ENCODE measurements at regions not wholly inside any gene's neighbourhood (a gene's known extent, or its start where the extent isn't known, plus 50 kb on each side); places are given as distances from the start of the nearest gene placed in this dataset.
A peak's percentile ranks its signal among the peaks of the same experiment; 100 is the strongest.

DNA sequence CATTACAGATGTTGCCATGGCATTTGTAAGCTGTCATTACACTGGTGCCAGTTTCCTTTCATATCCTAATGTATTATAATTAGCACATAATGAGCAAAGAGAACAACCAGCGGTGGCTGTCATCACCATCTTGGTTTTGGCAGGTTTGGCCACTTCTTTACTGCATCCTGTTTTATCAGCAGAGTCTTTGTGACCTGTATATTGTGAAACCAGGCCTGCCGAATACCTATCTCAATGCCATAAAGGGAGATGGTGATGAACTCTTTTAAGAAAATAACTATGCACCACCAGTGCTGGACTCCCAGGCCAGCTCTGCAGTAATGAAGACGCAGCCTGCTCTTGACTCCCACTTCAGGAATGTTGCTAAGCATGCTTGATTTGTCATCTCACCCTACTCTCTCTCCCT, 458.1 kb upstream of the NR2F2 start:
- no peak for DNase-seq (ENCODE audit: low spot score)

DNA sequence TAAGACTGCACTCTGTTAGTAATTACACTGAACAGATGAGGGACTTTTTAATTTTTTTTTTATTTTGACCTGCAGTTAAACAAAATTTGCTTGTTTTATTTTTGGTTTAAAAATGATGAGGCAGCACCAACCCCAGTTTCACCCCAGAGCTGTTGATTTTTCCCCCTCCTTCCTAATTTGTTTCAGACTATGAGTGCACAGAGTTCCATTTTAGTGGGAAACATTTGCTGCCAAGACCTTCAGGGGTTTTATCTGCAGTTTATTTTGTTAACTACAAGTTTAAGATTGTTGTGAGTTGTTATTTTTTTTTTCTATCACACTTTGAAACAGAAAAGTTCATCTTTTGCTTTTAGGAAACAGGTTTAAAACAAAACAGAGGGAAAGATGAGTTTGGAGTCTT, 455.9 kb upstream of the NR2F2 start:
- no peak for DNase-seq (ENCODE audit: low spot score)

DNA sequence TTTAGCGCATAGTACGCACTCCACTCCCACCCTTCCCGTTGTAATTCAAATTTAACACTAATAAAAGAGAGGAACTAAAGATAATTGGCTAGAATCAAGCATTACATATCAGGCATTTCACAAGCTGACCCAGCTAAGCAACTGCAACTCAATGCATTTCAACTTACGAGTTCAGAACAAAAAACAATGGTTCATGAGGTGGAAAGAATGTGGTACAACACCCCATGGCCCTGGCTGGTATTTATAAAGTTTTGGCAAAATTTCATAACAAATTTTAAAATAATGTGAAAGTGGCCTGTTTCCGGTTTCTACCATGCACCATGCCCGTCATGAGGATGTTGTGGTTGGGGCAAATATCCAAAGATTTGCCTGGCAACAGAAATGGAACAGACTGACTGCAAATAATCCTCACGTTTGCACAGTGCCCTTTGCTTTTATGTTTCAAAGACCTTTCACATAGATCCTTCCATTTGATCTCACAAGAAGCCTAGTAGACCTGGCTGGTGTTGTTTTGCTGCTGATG, 455.3 kb upstream of the NR2F2 start:
- no peak for DNase-seq (ENCODE audit: low spot score)

DNA sequence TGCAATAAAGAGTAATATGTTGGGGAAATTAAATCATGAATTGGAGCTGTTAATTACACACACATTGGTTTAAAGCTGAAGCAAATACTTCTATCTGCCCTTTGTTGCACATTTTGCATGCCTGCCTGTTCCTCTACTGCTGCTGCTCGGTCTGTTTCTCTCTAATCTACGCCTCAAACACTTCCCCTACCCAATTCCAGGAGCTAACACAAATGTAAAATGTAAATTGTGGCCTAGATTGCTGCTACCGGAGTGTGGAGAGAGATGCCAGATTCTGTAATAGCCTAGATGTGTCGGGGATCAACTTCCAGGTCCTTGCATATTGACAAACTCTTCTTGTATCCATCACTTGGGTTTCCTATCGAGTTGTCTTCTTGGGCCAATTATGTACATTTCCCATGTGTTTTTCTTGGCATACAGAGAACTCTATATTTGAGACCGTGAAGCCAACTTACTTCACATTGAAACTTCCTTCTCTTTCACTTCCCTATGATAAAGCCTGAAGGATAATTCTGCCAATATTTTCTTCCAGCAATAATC, 450.4 kb upstream of the NR2F2 start:
- DNase-seq (ENCODE audit: low spot score): peak; percentile 1

DNA sequence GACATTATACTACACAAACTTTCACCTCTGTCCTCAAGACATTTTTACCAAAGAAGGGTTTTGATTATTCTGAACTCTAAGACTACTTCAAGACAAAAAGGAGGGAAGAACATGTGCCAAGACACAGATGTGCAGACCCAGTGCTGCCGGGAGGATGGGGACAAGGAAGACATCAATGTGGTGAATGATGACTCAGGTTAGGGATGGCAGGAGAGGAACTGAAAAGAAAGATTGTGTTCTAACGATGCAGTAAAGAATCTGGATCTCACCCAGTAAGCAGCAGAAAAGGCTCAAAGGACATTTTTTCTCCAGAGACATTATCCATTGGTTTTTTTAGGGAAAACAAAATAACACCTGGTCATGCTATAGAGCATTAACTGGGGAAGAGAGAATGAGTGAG, 449.9 kb upstream of the NR2F2 start:
- DNase-seq (ENCODE audit: low spot score): no peak

DNA sequence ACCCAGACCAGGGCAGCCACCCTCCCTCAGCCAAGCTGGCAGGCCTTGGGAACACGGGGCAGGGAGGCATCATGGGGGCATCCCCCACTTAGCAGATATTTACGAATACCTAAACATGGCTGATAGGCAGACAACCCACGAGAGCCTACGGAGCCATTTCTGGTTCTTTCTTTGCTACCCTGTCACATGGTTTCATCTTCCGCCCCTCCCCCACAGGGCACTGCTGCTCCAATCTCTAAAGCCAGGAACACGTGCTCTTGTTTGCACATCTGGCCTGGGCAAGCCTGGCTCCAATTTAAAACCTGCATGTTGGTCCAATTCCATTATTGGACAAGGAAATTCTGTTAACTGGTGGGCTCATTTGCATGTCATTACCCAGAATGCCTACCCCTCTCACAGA, 447.4 kb upstream of the NR2F2 start:
- no peak for DNase-seq (ENCODE audit: low spot score)

DNA sequence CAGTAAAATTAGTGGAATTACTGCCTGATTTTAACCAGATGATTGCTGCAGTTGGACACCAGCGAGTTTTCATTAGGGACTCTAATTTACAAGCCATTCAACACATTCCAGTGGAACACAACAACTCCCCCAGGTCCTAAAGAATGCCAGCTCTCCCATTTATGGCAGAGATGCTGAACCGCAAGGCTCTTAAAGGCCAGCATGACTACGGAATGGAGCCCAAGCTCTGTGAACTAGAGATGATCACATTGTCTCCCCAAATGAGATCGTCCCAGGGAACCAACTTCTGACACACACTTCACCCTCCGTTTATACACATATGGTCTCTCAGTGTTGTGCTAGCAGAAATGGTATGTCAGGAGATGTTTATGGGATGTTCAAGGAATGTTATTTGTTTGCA, 446.2 kb upstream of the NR2F2 start:
- no peak for DNase-seq (ENCODE audit: low spot score)

DNA sequence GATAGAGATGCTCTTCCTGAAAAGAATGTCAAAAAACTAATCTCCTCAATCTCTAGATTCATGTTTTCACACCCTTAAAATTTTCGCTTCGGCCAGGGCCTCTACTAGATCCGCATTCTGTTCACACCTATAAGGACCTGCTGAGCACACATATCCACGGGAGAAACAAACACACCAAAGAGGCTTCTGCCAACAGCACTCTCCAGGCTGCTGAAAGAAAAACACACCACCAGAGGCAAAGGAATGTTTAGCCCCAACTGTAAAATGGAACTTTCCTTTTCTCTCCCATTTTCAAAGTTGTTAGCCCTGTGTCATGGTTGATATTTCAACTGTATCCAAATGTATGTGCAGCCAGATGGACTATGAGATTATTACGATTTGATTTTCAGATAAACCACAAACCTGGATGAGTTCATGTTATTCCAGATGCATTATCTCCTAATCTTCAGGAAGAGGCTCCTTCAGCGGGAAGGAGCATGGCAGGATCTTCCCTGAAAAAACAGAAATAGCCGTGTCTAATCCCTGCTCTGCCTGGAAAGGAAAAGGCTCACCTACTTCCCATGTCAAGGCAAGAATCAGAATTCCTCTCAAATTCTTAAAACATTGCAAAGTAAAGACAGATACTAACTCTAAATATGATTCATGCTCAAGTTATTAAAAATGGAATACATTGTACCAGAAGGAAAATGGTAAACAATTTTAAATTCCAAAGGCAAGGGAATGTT, 442.7 kb upstream of the NR2F2 start:
- DNase-seq (ENCODE audit: low spot score): no peak

DNA sequence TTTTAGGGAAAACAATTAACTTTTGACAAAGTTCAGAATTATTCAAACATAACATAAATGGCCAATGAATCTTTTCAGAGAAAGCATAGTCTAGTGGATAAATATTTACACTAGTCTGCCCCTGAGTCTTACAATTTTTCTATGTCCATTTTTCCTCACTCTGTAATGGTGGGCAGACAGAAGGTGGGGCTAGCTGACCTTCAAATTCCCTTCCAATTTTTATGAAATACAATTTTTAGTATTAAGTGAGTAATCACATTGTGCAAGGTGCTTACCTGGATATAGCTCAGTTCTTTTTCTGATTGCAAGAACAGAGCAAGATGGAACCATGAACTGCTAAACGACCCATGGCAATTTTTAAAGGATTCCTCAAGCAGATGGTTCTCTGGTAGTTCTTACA, 441.7 kb upstream of the NR2F2 start:
- DNase-seq (ENCODE audit: low spot score): no peak

DNA sequence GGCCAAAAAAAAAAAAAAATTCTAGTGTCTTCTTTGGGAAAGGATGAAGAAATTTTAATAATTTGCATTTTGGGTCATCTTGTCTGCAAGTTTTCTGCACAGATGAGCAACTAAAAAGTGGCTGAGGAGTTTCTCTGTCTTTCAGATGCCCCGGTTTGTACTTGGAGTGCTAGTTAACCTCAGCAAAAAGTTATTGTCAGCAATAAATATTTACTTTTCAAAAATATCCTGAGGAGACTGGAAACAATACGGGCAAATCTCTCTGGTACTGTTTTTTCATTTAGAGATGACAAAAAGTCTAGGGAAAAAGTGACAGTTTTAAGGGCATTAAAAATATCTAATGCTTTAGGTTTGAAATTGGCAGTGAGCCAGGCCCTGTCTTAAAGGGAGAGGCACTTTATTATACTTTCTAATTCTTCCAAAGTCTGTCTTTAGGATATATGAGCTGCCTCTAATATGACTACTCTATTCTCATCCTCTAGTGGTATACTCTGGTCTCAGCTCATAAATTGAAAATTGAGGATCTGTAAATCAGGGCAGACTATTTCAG, 436.0 kb upstream of the NR2F2 start:
- no peak for DNase-seq (ENCODE audit: low spot score)

DNA sequence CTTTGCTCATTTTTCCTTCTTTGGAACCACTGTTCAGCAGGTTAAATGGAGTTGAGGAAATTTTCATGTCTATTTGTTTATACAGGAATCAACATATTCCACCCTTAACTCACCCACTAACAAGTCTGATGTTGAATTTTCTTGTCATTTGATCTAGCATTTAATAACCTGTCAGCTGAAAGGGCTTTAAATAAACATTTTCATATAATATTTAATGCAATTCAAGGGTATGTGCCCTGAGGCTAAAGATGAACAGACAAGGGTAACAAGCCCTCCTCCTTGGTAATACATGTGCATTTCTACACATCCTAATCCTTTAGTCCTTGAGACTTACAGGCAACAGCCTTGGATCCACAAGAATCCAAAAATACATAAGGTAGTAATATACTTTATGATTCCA, 435.0 kb upstream of the NR2F2 start:
- no peak for DNase-seq (ENCODE audit: low spot score)

DNA sequence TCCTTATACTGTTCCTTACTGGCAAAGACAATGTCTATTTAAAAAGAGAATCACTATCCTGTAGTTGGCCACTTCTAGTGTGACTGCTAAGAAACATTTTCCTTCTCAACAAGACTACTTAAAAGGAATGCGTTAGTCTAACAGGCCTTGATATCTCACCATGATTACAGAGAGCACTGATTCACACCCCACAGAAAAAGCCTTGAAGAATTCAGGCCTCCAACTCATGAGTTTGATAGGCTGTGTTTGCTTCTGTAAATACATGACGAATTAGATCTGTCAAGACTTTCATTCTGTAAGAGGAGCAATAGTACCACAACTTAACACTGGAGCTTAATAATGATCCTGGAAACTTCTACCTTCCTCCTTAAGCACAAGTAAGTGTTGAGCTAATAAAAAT, 432.8 kb upstream of the NR2F2 start:
- no peak for DNase-seq (ENCODE audit: low spot score)

DNA sequence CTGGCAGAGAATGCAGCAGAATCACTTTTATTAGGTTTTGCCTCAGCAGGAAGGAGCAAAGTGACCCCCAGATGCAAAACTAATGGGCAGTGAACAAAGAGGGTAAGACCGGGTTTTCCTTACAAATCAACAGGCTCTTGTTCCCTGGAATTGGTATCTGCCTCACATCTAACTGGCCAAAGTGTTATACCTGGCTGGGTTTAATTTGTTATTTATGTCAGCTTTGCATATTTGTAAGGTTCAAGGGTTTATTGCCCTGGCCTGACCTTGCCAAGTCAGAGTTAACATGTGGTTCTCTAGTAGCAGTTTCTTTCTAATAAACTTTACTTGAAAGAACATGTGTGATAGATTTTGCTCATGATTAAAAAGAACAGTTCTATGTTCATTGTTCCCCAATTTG, 431.7 kb upstream of the NR2F2 start:
- DNase-seq (ENCODE audit: low spot score): no peak

DNA sequence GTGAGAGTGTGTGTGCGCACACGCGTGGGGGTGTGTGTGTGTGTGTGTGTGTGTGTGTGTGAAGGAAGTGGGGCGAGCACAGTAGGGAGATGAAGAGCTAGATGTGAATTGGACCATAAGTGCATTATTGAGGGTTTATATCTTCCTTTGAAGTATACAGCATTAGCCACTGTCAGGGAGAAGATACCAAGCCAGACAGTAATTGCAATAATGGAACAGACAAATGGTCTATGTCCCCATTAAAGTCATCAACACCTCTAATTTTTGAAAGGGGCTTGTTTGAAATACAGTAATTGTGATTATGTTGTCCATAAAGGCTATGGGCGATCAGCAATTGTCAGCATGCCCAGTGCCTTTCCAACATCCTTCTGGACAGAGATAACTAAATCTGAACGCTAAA, 429.2 kb upstream of the NR2F2 start:
- DNase-seq (ENCODE audit: low spot score): no peak

DNA sequence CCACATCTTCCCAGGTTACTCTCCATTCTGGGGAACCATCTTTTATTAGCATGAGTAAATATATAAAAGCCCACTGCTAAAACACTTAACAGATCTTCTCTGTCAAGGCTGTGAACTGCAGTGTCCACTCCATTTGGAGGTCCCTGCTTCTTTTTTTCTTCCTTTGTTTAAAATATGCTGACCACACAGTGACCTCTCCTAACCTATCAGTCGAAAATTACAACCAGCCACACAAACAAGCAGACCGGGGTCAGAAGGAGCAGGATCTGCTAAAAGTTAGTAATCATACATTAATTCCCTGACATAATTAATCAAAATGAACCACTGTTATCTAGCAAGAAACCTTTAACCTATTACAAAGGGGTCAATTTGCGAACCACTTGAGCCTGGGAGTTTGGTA, 427.9 kb upstream of the NR2F2 start:
- DNase-seq (ENCODE audit: low spot score): no peak

DNA sequence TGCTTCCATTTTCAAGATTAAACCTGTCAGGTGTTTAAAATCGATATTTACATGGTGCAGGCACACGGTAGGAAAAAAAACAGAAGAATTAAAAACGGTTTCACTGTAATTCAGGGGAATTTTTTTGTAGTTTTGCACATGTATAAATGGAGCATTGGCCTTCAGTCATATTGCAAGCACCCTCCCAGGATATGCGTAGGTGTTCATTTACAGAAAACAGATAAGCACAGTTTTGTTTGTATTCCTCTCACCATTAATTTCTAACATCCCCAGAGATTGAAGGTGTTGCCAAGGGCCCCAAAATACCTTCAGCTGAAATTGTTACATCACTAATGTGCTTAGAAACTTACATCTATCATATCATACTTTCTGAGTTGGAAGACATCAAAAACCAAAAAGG, 427.1 kb upstream of the NR2F2 start:
- no peak for DNase-seq (ENCODE audit: low spot score)

DNA sequence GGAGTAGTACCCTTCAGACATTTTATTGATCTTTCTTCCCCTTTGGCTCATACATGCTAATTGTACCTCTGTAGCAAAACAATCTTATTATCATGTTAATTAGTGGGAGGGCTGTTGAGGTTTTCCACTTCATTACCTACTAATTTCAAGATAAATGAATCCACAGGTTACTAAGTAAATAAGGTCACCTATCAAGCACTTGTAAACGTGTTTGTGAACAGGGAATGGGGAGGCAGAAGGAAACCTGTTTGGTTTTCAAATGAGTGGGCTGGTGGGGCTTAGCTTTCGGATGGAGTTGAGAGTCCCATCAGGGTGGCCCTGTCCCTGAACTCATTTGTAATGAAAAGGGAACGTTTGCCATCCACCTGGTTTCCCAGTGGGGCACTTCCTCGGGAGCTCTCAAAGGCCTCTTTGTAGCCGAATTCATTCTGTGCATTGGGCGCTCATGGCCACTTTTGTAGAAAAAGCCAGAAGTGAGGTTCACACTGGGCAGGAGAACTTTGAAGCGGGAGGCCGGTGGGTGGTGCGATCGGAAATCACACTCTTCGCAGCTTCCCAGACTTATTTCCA, 419.8 kb upstream of the NR2F2 start:
- DNase-seq (ENCODE audit: low spot score): no peak

DNA sequence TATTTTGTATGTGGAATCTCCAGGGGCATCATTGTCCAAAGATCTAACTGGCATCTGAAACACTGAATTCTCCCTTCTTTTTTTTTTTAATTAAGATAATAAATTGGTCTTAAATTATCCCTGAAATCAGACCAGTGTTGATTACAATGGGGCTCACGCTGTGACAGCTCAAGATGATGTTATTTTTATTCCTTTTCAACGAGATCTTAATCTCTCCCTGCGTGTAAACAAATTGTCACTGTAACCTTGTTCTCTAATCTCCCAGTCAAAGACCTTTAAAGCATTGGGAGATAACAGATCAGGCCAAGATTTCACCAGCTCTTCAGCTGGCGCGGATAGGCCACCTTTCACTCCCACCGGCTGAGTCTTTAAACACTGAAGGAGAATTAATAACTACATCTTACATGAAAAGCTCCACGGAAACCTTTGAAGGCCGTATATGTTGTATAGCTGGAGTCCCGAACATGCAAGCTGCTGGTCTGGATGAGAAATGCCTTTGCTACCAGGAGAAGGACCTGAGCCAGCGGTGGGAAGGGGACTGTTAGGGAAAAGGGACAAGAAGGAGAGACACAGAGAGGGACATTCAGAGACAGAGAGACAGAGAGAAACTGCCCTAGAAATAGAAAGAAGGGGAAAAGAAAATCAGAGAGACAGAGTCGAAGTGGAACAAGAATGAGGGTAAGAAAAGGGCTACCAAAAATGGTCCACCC, 418.8 kb upstream of the NR2F2 start:
- no peak for DNase-seq (ENCODE audit: low spot score)

DNA sequence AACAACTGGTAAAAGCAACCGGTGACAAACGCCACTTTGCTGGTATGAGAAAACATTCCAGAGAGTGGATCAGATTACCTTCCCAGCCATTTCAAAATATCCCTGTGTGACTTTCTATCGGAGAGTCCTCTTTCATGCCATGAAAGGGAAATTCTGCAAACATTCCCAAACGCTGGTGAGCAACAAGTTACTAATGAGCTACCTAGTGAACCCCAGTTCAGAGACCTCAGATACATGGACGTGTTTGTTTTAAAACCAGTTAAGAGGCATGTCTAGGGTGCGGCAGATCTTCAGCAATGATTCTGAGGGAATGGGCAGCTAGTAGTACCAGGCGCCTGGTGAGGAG, 418.2 kb upstream of the NR2F2 start:
- DNase-seq (ENCODE audit: low spot score): no peak

DNA sequence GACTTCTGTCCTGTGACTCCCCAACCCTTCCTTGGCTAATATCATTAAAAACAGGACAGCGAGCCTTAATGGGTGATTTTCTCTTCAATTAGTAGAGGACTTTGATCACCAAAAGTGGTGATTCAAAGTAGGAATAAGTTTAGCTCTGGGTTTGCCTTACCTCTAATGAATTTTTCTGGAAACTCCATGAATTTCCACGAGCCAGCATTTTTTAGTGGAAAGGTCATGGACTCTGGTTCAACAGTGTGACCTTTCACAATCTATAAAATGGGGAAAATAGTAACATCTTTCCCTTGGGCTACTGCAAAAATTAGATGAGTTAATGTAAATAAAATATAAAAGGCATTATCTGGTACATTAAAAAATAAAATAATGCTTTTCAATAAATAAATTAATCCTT, 417.8 kb upstream of the NR2F2 start:
- no peak for DNase-seq (ENCODE audit: low spot score)

DNA sequence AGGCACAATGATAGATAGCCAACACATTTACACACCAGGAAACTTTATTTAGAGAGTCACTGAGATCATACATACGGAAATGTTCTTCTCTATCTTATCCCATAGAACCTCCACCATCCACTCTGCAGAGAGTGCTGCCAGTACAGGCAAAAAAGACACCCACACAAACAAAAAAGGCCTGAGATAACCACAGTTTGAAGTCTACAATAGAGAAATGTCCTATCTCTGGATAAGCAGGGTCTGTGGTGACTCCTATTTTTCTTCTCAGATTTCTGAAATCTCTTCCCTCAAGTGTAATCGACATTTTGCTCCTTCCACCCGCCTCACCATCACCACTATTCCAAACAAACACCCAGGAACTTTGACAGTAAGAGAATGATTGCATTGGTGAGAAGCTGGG, 413.9 kb upstream of the NR2F2 start:
- DNase-seq (ENCODE audit: low spot score): no peak

DNA sequence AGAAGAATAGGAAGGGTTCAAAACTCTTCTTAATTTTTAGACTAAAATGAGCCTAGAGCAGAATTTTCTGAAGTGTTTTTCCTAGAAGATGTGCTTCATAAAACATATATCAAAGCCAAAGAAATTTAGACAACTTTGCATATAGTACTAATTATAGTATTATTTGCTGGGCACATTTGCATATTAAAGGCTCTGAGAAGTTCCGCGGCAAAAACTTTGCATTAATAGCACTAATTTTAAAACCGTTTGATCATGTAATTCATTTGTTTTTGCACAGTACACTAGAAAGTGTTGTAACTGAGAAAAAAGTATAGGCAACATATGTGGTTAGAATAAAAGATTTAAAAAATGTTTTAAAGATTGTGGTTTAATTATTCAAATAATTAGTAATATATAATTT, 412.0 kb upstream of the NR2F2 start:
- DNase-seq (ENCODE audit: low spot score): no peak

DNA sequence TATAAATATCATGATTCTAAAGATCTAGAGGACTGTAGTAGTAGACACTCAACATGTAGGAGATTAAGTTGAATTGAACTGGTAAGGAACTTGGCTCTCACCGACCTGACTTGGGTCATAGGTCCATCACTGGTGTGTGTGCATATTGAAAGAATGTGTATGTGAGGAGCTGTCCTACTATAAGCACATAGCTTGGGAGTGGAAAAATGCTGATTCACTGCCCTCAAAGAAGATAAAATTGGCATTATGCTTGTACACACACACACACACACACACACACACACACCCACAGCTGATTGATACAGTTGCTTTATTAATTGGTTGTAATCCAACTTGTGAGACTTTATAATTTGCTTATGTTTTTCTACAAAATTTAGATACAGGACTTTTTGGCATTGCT, 411.0 kb upstream of the NR2F2 start:
- no peak for DNase-seq (ENCODE audit: low spot score)

Measured in globus pallidus (tissue), 1 donor.